Islet precursor cell (in vitro differentiated cells): ENCODE measurements at regions not wholly inside any gene's neighbourhood (a gene's known extent, or its start where the extent isn't known, plus 50 kb on each side); places are given as distances from the start of the nearest gene placed in this dataset.
"Not testable (repeated sequence)": the region's sequence is repeated elsewhere in the genome, so short reads cannot be mapped to it uniquely, and the experiment has no call there.

Experiments used
- DNase-seq: peaks from one replicate; pipeline ENCODE4 v3.0.0-alpha.2; 2018

DNA sequence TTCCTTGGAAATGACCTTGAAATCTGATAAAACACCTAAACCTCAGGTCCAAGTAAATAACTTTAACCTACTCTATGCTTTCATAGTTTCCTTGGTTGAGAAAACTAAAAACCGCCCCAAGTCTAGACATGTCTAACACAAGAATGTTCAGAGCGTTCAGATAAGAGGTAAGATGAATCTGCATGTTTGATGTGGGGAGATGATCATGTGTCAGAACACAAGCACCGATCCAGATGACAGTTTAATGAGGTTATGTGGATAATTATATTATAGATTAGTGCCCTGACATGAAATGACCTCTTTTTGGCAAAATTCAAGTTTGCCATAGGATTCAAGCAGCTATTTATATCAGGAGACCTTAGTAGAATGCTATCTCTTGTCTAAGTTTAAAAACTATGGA, 729.8 kb upstream of the SOX11 start:
- no peak for DNase-seq

DNA sequence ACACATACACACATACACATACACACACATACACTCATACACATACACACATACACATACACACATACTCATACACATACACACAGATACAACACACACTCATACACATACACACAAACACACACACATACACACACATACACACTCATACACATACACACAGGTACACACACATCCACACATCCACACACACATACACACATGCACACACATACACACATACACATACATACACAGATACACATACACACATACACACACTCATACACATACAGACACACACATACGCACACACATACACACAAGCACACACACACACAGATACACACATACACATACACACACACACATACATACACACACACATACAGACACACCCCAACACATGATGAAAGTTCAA, 729.1 kb upstream of the SOX11 start:
- DNase-seq: no peak

DNA sequence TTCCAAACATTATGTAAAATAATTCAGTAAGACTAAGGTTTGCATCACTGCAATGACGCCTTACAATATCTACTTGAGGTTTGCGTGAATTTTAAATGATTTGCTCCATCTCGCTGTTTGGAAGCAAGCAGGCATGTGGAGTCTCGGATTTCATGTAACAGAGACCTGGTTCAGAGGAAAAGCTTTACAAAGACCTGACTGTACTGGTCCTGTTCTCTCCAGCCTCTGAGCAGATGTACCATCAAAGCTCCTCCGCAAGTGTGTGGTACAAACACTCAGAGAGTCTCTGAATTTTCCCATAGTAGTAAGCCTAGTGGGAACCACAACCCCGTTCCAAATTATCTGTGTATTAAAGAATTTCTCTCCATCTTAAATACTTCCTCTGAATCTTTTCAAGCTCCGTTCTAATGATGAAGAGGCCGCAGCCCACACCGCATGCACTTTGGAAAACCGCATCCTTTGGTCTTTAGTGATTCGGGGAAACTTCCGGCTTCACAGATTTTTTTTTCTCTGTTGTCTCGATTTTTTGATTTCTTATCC, 728.1 kb upstream of the SOX11 start:
- no peak for DNase-seq

DNA sequence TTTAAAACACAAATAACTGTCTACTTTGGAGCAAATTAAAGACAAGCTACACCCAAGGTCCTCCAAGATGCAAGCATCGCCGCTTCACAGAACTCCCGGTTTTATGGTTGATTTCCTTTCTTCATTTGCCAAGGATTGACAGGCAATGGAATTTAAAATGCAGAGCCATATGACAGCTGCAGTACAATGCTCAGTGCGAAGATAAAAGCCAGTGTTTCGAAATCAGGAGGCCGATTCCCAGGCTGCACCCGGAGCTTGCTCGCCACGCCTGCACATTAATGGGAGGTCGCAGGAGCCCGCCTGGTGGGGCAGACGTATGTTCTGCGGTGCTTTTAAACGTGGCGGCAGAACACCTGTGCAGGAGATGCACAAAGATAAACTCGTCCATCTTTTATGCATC, 727.6 kb upstream of the SOX11 start:
- no peak for DNase-seq

DNA sequence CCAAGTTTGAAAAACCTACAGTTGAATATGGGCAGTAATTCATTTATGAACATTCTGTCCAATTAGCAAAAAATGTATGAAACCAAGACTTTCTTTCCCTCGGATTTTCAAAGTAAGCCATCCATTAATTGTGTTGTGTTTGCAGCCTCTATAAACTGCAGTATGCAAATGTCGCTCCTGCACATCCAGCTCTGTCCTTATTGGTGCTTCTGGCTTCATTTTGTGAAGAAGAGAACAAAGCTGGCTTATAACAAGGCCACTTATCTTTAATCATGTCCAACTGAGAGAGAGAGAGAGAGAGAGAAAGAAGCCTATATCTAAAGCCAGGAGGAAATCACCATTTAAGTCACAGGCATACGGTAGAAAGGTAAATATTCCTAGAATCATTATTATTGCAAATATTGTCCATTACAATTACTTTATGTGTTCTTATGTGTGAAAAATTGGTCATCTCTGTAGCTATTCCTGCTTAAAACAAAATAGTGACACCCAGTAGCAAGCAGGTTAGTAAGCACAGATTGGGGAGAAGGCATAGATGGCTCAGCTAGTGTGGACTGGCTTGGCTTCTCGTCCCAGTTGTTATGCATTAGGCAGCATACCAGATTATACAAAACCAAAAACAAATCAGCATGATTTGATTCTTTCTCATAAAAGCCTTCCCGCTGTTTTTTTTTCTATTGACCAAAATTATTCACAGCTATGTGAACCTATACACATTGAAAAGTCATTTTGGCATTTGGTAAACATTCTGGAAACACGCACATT, 726.4 kb upstream of the SOX11 start:
- no peak for DNase-seq

GRCh38 chr2:4967206-4967605, 725.0 kb upstream of the SOX11 start:
- no peak for DNase-seq

- no peak for DNase-seq
Observed at GRCh38 chr2:4972472-4972871, 719.7 kb upstream of the SOX11 start.

GRCh38 chr2:4973354-4973753, 718.8 kb upstream of the SOX11 start:
- no peak for DNase-seq

DNA sequence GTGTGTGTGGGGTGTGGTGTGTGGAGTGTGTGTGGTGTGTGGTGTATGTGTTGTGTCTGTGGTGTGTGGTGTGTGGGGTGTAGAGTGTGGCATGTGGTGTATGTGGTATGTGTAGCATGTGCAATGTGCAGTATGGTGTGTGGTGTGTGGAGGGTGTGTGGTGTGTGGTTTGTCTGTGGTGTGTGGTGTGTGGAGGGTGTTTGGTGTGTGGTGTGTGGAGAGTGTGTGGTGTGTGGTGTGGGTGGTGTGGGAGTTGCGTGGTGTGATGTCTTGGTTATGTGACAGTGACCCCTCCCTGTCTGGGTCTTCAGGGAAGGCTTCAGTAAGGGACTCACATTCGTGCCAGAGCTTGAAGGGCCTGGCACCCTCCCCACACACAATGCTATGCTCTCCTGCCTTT, 718.2 kb upstream of the SOX11 start:
- no peak for DNase-seq

DNA sequence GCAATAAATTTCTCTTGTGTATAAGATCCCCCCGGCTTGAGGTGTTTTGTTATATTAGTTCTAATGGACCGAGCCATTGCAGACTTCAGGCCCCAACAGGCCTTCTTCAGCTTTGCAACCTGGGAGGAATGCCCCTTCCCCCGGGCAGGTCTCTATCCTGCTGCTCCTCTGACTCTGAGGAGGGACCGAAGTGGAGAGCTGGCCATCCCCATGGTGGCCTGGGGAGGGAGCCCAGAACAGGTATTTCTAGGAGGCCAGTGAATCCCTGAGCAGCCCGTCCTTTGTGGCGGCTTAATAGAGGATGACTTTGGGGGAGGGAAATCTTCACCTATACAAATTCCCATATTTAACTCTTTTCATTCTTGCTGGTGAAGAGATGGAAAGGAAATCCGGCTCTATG, 715.8 kb upstream of the SOX11 start:
- DNase-seq: no peak

- no peak for DNase-seq
Observed at GRCh38 chr2:4979111-4979510, 713.1 kb upstream of the SOX11 start.

- DNase-seq: no peak
Observed at GRCh38 chr2:4980995-4981394, 711.2 kb upstream of the SOX11 start.

- no peak for DNase-seq
Observed at GRCh38 chr2:4981802-4982409, 710.3 kb upstream of the SOX11 start.

DNA sequence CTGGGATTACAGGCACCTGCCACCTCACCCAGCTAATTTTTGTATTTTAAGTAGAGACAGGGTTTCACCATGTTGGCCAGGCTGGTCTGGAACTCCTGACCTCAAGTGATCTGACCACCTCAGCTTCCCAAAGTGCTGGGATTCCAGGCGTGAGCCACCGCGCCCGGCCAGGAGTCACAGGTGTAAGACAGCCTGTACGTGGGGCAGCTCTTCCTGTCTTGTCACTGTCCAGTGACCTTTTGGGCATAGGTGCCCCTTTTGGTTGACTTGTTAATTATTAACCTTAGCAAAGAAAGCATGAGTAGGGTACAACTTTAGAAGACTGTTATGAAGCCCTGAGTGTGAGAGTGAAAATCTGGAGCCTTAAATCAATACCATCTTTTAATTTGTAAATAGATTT, 703.7 kb upstream of the SOX11 start:
- not testable (repeated sequence) for DNase-seq

DNA sequence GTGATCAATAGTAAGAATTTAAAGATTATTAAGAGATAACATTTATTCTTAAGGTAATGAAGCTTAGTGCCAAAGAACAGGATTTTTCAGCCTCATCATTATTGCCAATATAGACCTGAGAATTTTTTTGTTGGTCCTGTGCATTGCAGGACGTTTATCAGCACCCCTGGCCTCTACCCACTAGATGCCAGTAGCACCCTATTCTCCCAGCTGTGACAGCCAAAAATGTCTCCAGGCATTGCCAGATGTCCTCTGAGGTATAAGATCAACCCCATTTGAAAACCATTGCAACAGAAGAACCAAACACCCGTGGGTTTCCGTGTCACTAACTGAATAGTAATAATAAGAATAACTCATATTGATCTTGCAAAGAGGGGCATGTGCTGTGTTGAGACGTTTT, 700.0 kb upstream of the SOX11 start:
- no peak for DNase-seq

DNA sequence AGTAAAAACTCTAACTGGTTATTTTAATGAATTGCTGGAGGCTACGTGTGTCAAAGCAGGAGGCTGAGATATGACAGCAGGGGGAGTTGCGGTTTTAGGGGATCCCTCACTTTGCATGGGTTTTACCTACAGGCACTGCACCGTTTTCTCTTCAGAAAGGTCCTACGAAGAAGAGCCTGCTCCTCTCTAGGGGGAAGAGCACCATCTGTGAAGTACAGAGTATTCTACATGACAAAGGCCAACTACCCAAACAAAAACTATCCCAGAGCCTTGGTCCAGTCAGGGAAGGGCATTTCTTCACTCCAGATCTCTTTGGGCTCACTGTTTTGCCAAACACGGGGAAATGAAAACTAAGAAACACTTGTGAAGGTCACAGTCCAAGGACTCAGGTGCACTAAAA, 696.7 kb upstream of the SOX11 start:
- no peak for DNase-seq

DNA sequence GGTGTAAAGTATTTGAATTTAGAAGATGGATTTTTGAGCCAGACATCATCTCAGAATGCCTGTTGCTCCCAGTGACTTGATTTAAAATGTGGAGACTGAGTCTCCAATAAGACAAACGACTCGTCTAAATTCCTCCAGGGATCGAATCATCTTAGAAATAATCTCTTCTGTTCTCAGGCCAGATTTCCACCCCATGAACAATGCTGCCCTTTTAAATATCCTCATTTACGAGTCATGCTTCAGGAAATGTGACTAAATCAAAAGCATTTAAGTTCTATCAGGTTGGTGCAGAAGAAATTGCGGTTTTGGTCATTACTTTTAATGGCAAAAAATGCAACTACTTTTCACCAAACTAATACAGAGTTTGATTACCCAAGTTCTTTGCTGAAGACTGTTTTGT, 684.6 kb upstream of the SOX11 start:
- no peak for DNase-seq

GRCh38 chr2:5019324-5019723, 672.9 kb upstream of the SOX11 start:
- DNase-seq: no peak

DNA sequence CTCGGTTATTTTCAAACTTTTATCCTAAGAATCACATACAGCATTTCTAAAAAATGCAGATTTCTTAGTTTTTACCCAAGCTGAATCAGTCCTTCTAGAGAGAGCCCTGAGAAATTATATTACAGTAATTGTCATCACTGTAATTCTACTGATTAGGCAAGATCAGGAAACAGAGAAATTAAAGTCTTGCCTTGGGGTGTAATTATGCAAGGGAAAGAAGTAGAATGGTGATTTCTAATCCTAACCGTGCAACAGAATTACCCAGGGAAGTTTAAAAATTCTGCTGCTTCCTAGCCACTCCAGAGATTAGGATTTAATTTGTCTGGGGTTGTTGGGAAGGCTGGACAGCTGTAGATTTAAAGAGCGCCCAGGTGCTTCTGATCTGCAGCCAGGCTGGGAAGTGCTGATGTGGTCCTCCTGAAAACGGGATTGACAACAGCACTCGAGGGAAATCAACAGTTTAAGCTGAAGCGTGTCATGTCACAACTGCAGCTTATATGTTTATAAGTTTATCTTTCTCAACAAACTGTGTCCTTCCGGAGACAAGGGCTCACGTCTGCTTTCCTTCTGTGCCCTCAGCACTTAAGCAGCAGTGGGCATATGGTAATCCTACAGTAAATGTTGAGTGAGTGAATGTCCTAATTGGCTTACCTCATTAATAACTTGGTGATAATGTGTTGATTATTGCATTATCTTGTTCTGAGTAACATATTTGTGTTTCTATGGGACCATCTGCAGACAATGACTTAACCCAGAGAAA, 671.9 kb upstream of the SOX11 start:
- DNase-seq: no peak

GRCh38 chr2:5021136-5021535, 671.0 kb upstream of the SOX11 start:
- no peak for DNase-seq

DNA sequence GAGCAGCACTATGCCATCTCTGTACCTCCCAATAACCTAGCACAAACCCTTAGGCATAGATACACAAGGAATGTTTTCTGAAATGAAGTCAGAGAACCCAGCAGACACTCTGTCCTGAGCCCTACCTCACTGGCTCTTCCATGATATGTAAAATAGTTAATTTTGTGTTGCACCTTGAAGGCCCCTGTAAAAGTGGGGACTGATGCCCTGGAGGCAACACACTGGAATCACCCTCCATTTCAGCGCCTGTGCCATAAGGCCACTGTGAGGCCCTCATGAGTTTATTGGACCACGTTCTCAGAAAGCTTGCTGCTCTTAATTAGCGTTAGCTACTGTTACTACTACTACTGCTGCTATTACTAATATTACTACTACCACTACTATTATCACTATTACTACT, 670.1 kb upstream of the SOX11 start:
- no peak for DNase-seq

DNA sequence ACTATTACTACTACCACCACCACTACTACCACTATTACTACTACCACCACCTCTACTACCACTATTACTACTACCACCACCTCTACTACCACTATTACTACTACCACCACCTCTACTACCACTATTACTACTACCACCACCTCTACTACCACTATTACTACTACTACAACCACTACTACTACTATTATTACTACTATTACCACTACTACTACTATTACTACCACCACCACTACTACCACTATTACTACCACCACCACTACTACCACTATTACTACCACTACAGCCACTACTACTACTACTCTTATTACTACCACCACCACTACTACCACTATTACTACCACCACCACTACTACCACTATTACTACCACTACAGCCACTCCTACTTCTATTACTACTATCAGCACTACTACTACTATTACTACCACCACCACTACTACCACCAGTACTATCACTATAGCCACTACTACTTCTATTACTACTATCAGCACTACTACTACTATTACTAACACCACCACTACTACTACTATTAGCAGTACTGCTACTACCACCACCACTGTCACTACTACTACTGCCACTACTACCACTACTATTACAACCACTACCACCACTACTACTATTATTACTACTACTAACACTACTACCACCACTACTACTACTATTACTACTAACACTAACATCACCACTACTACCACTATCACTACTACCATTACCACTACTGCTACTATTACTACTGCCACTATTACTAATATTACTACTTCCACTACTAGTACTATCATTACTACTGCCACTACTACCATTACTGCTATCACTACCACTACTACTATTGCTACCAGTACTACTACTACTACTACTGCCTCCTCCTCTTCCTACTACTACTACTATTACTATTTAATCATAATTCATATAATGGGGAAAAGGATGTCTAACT, 669.2 kb upstream of the SOX11 start:
- not testable (repeated sequence) for DNase-seq
